ENCODE measurements at regions not wholly inside any gene's neighbourhood (a gene's known extent, or its start where the extent isn't known, plus 50 kb on each side); places are given as distances from the start of the nearest gene placed in this dataset.

GRCh38 chr5:4079831-4080230 lies 484.2 kb downstream of the IRX1 start:
- DNase-seq, result no peak
- H3K4me1 Mint-ChIP-seq, result no peaks in the 10 kb centered on the region
- H3K9me3 Mint-ChIP-seq, result peaks cover 12% of the 10 kb centered on the region
- TF ChIP-seq, protein P1, sequence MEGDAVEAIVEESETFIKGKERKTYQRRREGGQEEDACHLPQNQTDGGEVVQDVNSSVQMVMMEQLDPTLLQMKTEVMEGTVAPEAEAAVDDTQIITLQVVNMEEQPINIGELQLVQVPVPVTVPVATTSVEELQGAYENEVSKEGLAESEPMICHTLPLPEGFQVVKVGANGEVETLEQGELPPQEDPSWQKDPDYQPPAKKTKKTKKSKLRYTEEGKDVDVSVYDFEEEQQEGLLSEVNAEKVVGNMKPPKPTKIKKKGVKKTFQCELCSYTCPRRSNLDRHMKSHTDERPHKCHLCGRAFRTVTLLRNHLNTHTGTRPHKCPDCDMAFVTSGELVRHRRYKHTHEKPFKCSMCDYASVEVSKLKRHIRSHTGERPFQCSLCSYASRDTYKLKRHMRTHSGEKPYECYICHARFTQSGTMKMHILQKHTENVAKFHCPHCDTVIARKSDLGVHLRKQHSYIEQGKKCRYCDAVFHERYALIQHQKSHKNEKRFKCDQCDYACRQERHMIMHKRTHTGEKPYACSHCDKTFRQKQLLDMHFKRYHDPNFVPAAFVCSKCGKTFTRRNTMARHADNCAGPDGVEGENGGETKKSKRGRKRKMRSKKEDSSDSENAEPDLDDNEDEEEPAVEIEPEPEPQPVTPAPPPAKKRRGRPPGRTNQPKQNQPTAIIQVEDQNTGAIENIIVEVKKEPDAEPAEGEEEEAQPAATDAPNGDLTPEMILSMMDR (IDR thresholded peaks at IDR 0.05), result no peak
- intact Hi-C loops (cut with micrococcal nuclease), result no loop called here
- ChIA-PET POLR2A (no interaction called here), CTCF (no interaction called here)
- no peaks in the 10 kb centered on the region for H3K36me3 Mint-ChIP-seq (ENCODE audit: low read depth)
- H3K27me3 Mint-ChIP-seq, result no peaks in the 10 kb centered on the region
- H3K27ac Mint-ChIP-seq, result no peak overlapping the region
- no peak for ATAC-seq (ENCODE audit: low read depth)
- H3K4me3 Mint-ChIP-seq, result no peak overlapping the region

- no peaks in the 10 kb centered on the region for H3K4me1 Mint-ChIP-seq
These were observed 484.7 kb downstream of the IRX1 start for GRCh38 chr5:4080370-4080769.

GRCh38 chr5:4081059-4081458 lies 485.4 kb downstream of the IRX1 start:
- H3K27me3 Mint-ChIP-seq, result no peaks in the 10 kb centered on the region
- no peak for ATAC-seq (ENCODE audit: low read depth)

More at GRCh38 chr5:4080370-4080769, 484.7 kb downstream of the IRX1 start:
- ChIA-PET CTCF (no interaction called here), POLR2A (no interaction called here)
- no peaks in the 10 kb centered on the region for H3K36me3 Mint-ChIP-seq (ENCODE audit: low read depth)
- intact Hi-C loops (cut with micrococcal nuclease), result no loop called here
- no peak for ATAC-seq (ENCODE audit: low read depth)
- no peaks in the 10 kb centered on the region for H3K27me3 Mint-ChIP-seq
- DNase-seq, result no peak
- TF ChIP-seq, protein P1 (IDR thresholded peaks at IDR 0.05), result no peak
- no peak overlapping the region for H3K27ac Mint-ChIP-seq
- H3K9me3 Mint-ChIP-seq, result peaks cover 9% of the 10 kb centered on the region
- H3K4me3 Mint-ChIP-seq, result no peak overlapping the region

GRCh38 chr5:4081466-4081865 lies 485.8 kb downstream of the IRX1 start:
- no peak overlapping the region for H3K27ac Mint-ChIP-seq
- TF ChIP-seq, protein P1 (IDR thresholded peaks at IDR 0.05), result no peak
- no peak overlapping the region for H3K4me3 Mint-ChIP-seq
- ChIA-PET POLR2A (no interaction called here), CTCF (no interaction called here)
- ATAC-seq (ENCODE audit: low read depth) (no peak), DNase-seq (no peak)
- H3K4me1 Mint-ChIP-seq, result no peaks in the 10 kb centered on the region
- peaks cover 6% of the 10 kb centered on the region for H3K9me3 Mint-ChIP-seq
- H3K36me3 Mint-ChIP-seq (ENCODE audit: low read depth), result no peaks in the 10 kb centered on the region
- intact Hi-C loops (cut with micrococcal nuclease), result no loop called here
- no peaks in the 10 kb centered on the region for H3K27me3 Mint-ChIP-seq

More at GRCh38 chr5:4081059-4081458, 485.4 kb downstream of the IRX1 start:
- Mint-ChIP-seq H3K9me3 (peaks cover 6% of the 10 kb centered on the region), H3K36me3 (ENCODE audit: low read depth) (no peaks in the 10 kb centered on the region), H3K27ac (no peak overlapping the region), H3K4me3 (no peak overlapping the region), H3K4me1 (no peaks in the 10 kb centered on the region)
- ChIA-PET CTCF (no interaction called here), POLR2A (no interaction called here)
- no peak for DNase-seq
- TF ChIP-seq, protein P1 (IDR thresholded peaks at IDR 0.05), result no peak
- intact Hi-C loops (cut with micrococcal nuclease), result no loop called here

DNA sequence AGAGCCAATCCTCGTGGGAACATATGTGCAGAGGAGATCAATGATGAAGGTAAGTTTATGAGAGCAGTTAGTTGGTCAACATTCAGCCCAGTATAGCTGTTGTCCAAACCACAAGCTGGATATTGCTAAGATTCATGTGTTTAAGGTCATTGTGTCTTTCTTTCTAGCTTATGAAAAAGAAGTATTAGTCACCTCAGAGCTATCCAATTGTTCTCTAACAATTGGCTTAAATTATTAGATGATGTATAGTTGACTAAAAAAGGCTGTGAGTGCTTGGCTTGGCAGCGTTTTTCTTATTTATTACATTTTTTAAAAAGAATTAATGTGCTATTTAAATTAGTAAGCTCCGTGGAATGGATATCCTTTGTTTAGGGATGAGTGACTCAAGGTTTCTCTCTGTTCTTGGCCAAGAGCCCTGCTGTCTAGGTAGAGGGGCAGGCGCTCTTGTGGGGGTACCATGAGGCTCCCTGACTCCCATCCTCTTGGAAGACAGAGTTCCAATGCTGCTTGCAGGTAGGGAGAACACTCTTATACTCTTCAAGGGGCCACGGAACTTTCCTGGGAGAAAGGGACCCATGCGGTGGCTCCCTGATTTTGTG lies 487.4 kb downstream of the IRX1 start:
- CTCF ChIA-PET, result no interaction called here
- Mint-ChIP-seq H3K27ac (no peak overlapping the region), H3K4me1 (no peaks in the 10 kb centered on the region)

More for the DNA sequence above, 487.4 kb downstream of the IRX1 start:
- DNase-seq (no peak), ATAC-seq (ENCODE audit: low read depth) (no peak)
- POLR2A ChIA-PET, result no interaction called here
- intact Hi-C loops (cut with micrococcal nuclease), result no loop called here
- H3K36me3 Mint-ChIP-seq (ENCODE audit: low read depth), result no peaks in the 10 kb centered on the region
- TF ChIP-seq, protein P1 (IDR thresholded peaks at IDR 0.05), result no peak
- H3K4me3 Mint-ChIP-seq, result no peak overlapping the region
- H3K27me3 Mint-ChIP-seq, result no peaks in the 10 kb centered on the region
- peaks cover 6% of the 10 kb centered on the region for H3K9me3 Mint-ChIP-seq

Measured in activated B cell treated with CpG ODN at 0.5 μM for 24 hours (primary cell).